ENCODE measurements at regions not wholly inside any gene's neighbourhood (a gene's known extent, or its start where the extent isn't known, plus 50 kb on each side); places are given as distances from the start of the nearest gene placed in this dataset.

DNA sequence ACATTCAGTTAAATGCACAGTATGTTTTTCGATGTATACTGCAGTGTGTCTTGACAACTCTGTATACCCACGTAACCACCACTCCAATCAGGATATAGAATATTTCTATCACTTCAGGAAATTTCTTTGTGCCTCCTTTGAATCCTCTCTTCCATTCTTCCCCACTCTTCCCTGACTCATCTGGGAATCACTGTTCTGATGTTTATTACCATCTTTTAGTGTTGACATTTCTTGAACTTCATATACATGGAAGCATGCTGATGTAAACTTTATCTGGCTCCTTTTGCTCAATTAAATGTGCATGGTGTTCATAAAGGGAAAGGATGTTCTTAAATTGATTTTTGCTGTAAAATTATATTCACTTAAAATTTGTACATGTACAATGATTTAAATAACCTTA lies 319.9 kb downstream of the PCDH7 start:
- BruUV-seq (replicated peaks) = no TSS peak
- Mint-ChIP-seq H3K4me3 (ENCODE audit: low read depth, unreplicated experiment) (no peak overlapping the region), H3K9me3 (ENCODE audit: low read depth, unreplicated experiment) (no peaks in the 10 kb centered on the region), H3K27ac (ENCODE audit: unreplicated experiment) (no peak overlapping the region), H3K27me3 (ENCODE audit: unreplicated experiment) (no peaks in the 10 kb centered on the region), H3K36me3 (ENCODE audit: insufficient read depth, unreplicated experiment) (no peaks in the 10 kb centered on the region), H3K4me1 (ENCODE audit: low read depth, unreplicated experiment) (peaks cover 1% of the 10 kb centered on the region)
- no peak for DNase-seq
- CTCF ChIA-PET = no interaction called here
- no peak for TF ChIP-seq CTCF (IDR thresholded peaks at IDR 0.05; ENCODE audit: unreplicated experiment)
- intact Hi-C loops (cut with micrococcal nuclease; ENCODE audit: unreplicated experiment) = no loop called here

DNA sequence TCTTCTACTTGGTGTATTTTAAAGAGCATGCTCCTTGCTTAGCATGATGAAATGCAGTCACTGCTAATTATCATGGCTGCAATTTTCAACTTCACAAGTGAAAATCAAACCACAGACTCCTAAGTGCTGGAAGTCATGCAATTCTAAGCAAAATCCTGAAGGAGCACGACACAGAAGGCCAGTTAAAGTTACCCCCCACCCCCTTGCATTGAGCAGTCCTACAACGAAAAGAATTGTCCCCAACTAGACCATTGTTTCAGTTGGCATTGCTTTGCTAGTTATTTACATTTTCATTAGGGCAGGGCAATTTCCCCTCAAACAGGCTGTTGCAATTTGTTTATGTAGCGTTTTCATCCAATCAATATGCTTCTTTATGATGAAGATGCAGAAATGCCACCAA lies 321.2 kb downstream of the PCDH7 start:
- intact Hi-C loops (cut with micrococcal nuclease; ENCODE audit: unreplicated experiment) = no loop called here
- no TSS peak for BruUV-seq (replicated peaks)
- CTCF ChIA-PET = no interaction called here
- Mint-ChIP-seq H3K27ac (ENCODE audit: unreplicated experiment) (no peak overlapping the region), H3K9me3 (ENCODE audit: low read depth, unreplicated experiment) (no peaks in the 10 kb centered on the region), H3K4me1 (ENCODE audit: low read depth, unreplicated experiment) (peaks cover 7% of the 10 kb centered on the region), H3K4me3 (ENCODE audit: low read depth, unreplicated experiment) (no peak overlapping the region), H3K36me3 (ENCODE audit: insufficient read depth, unreplicated experiment) (no peaks in the 10 kb centered on the region), H3K27me3 (ENCODE audit: unreplicated experiment) (no peaks in the 10 kb centered on the region)
- TF ChIP-seq CTCF (IDR thresholded peaks at IDR 0.05; ENCODE audit: unreplicated experiment) = no peak
- DNase-seq = no peak

GRCh38 chr4:31041853-31042252 lies 321.7 kb downstream of the PCDH7 start:
- no peak for DNase-seq
- Mint-ChIP-seq H3K4me3 (ENCODE audit: low read depth, unreplicated experiment) (no peak overlapping the region), H3K4me1 (ENCODE audit: low read depth, unreplicated experiment) (peaks cover 7% of the 10 kb centered on the region), H3K27ac (ENCODE audit: unreplicated experiment) (no peak overlapping the region), H3K36me3 (ENCODE audit: insufficient read depth, unreplicated experiment) (no peaks in the 10 kb centered on the region), H3K27me3 (ENCODE audit: unreplicated experiment) (no peaks in the 10 kb centered on the region), H3K9me3 (ENCODE audit: low read depth, unreplicated experiment) (no peaks in the 10 kb centered on the region)
- intact Hi-C loops (cut with micrococcal nuclease; ENCODE audit: unreplicated experiment) = no loop called here
- CTCF ChIA-PET = no interaction called here
- no TSS peak for BruUV-seq (replicated peaks)
- TF ChIP-seq CTCF (IDR thresholded peaks at IDR 0.05; ENCODE audit: unreplicated experiment) = no peak

GRCh38 chr4:31043382-31044062 lies 323.4 kb downstream of the PCDH7 start:
- no peak for TF ChIP-seq CTCF (IDR thresholded peaks at IDR 0.05; ENCODE audit: unreplicated experiment)
- CTCF ChIA-PET = no interaction called here
- Mint-ChIP-seq H3K4me3 (ENCODE audit: low read depth, unreplicated experiment) (no peak overlapping the region), H3K27ac (ENCODE audit: unreplicated experiment) (no peak overlapping the region), H3K27me3 (ENCODE audit: unreplicated experiment) (no peaks in the 10 kb centered on the region), H3K36me3 (ENCODE audit: insufficient read depth, unreplicated experiment) (no peaks in the 10 kb centered on the region), H3K4me1 (ENCODE audit: low read depth, unreplicated experiment) (peaks cover 7% of the 10 kb centered on the region), H3K9me3 (ENCODE audit: low read depth, unreplicated experiment) (no peaks in the 10 kb centered on the region)
- intact Hi-C loops (cut with micrococcal nuclease; ENCODE audit: unreplicated experiment) = no loop called here
- no TSS peak for BruUV-seq (replicated peaks)
- DNase-seq = no peak

All from Calu3 (cell line).